ENCODE measurements at regions not wholly inside any gene's neighbourhood (a gene's known extent, or its start where the extent isn't known, plus 50 kb on each side); places are given as distances from the start of the nearest gene placed in this dataset.

DNA sequence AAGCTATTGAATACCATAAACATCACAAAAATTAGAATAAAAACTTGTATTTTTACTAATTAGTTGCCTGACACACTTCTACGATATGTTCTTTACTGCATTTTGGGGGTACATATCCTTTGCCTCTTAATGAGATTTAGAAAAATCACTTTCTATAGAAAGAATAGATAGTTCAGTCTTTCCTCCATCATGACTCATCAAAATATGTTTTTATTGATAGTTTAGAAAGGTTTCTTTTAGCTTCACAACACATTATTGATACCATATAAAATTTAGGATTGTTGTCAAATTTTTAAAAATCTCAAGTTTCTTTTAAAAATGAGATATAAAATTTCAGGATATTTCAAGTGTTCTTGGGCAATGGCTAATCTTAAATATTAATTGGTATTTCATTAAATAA lies 74.5 kb upstream of the NOCT start:
- TF ChIP-seq GATA2 (IDR thresholded peaks at IDR 0.05; ENCODE audit: low read depth, low read length) (no peak), GATA3 (IDR thresholded peaks at IDR 0.05; ENCODE audit: low read depth, low read length) (no peak)

Data from SH-SY5Y (cell line).